ENCODE measurements at regions not wholly inside any gene's neighbourhood (a gene's known extent, or its start where the extent isn't known, plus 50 kb on each side); places are given as distances from the start of the nearest gene placed in this dataset.

GRCh38 chr10:120982507-120982906 lies 131.3 kb downstream of the WDR11 start:
- H3K27me3 ChIP-seq: peaks cover 26% of the 10 kb centered on the region
- H3K4me3 ChIP-seq: no peak overlapping the region
- H3K4me1 ChIP-seq: peaks cover 0 to 15% (median 8%) of the 10 kb centered on the region in 3 donors
- no peak for TF ChIP-seq EP300 (IDR thresholded peaks at IDR 0.05)
- no peak for TF ChIP-seq CTCF (IDR thresholded peaks at IDR 0.05)
- TF ChIP-seq POLR2A (IDR thresholded peaks at IDR 0.05): no peak
- TF ChIP-seq POLR2AphosphoS5 (IDR thresholded peaks at IDR 0.05): no peak
- H3K9me3 ChIP-seq: no peaks in the 10 kb centered on the region
- no peak overlapping the region for H3K27ac ChIP-seq
- ATAC-seq: no peak
- no peaks in the 10 kb centered on the region for H3K36me3 ChIP-seq
- 71 to 92% methylated on average over 2 to 3 of the region's 3 CpGs for WGBS, 2 donors (ENCODE audit: low coverage in 1 of 2)

GRCh38 chr10:120983721-120984120 lies 132.6 kb downstream of the WDR11 start:
- Histone ChIP-seq H3K4me3 (no peak overlapping the region), H3K27me3 (peaks cover 17% of the 10 kb centered on the region), H3K9me3 (no peaks in the 10 kb centered on the region), H3K36me3 (no peaks in the 10 kb centered on the region), H3K4me1 (peaks cover 0 to 14% (median 8%) of the 10 kb centered on the region in 3 donors), H3K27ac (no peak overlapping the region)
- ATAC-seq: no peak
- WGBS, 2 donors (ENCODE audit: low coverage in 1 of 2): 100% methylated on average over 1 of the region's 2 CpGs; no CpG with 5 or more reads in 1 of the 2 donors
- TF ChIP-seq EP300 (IDR thresholded peaks at IDR 0.05) (no peak), POLR2AphosphoS5 (IDR thresholded peaks at IDR 0.05) (no peak), POLR2A (IDR thresholded peaks at IDR 0.05) (no peak), CTCF (IDR thresholded peaks at IDR 0.05) (no peak)

GRCh38 chr10:120984221-120984620 lies 133.1 kb downstream of the WDR11 start:
- peaks cover 0 to 9% (median 5%) of the 10 kb centered on the region in 3 donors for H3K4me1 ChIP-seq
- peaks cover 12% of the 10 kb centered on the region for H3K27me3 ChIP-seq
- no peak overlapping the region for H3K27ac ChIP-seq
- TF ChIP-seq POLR2AphosphoS5 (IDR thresholded peaks at IDR 0.05) (no peak), CTCF (IDR thresholded peaks at IDR 0.05) (no peak), EP300 (IDR thresholded peaks at IDR 0.05) (no peak), POLR2A (IDR thresholded peaks at IDR 0.05) (no peak)
- ATAC-seq: no peak
- no peaks in the 10 kb centered on the region for H3K36me3 ChIP-seq
- WGBS, 2 donors (ENCODE audit: low coverage in 1 of 2): 83% methylated on average over 2 of the region's 4 CpGs; no CpG with 5 or more reads in 1 of the 2 donors
- no peak overlapping the region for H3K4me3 ChIP-seq
- H3K9me3 ChIP-seq: no peaks in the 10 kb centered on the region

GRCh38 chr10:120987359-120987758 lies 136.2 kb downstream of the WDR11 start:
- 83 to 85% methylated on average over 2 of the region's 2 CpGs for WGBS, 2 donors (ENCODE audit: low coverage in 1 of 2)
- no peak for ATAC-seq
- Histone ChIP-seq H3K27ac (no peak overlapping the region), H3K27me3 (no peaks in the 10 kb centered on the region), H3K9me3 (no peaks in the 10 kb centered on the region), H3K4me1 (no peaks in the 10 kb centered on the region), H3K4me3 (no peak overlapping the region), H3K36me3 (no peaks in the 10 kb centered on the region)
- no peak for TF ChIP-seq POLR2AphosphoS5 (IDR thresholded peaks at IDR 0.05)
- TF ChIP-seq POLR2A (IDR thresholded peaks at IDR 0.05): no peak
- no peak for TF ChIP-seq CTCF (IDR thresholded peaks at IDR 0.05)
- no peak for TF ChIP-seq EP300 (IDR thresholded peaks at IDR 0.05)

- 80 to 86% methylated on average over 1 to 3 of the region's 3 CpGs for WGBS, 2 donors (ENCODE audit: low coverage in 1 of 2)
These were observed 137.6 kb downstream of the WDR11 start for GRCh38 chr10:120988751-120989150.

More at GRCh38 chr10:120988751-120989150, 137.6 kb downstream of the WDR11 start:
- no peaks in the 10 kb centered on the region for H3K9me3 ChIP-seq
- TF ChIP-seq POLR2A (IDR thresholded peaks at IDR 0.05) (no peak), EP300 (IDR thresholded peaks at IDR 0.05) (no peak), CTCF (IDR thresholded peaks at IDR 0.05) (no peak), POLR2AphosphoS5 (IDR thresholded peaks at IDR 0.05) (no peak)
- no peak for ATAC-seq
- no peak overlapping the region for H3K4me3 ChIP-seq
- H3K27ac ChIP-seq: no peak overlapping the region
- no peaks in the 10 kb centered on the region for H3K4me1 ChIP-seq
- H3K27me3 ChIP-seq: no peaks in the 10 kb centered on the region
- H3K36me3 ChIP-seq: no peaks in the 10 kb centered on the region

All from gastroesophageal sphincter (tissue), 4 donors.